Fibroblast of skin of scalp (primary cell): ENCODE measurements at regions not wholly inside any gene's neighbourhood (a gene's known extent, or its start where the extent isn't known, plus 50 kb on each side); places are given as distances from the start of the nearest gene placed in this dataset.
A peak's percentile ranks its signal among the peaks of the same experiment; 100 is the strongest.
"Not testable (repeated sequence)": the region's sequence is repeated elsewhere in the genome, so short reads cannot be mapped to it uniquely, and the experiment has no call there.

ENCODE experiments used
- DNase-seq: peaks from one replicate; pipeline ENCODE4 v3.0.0-alpha.2; 2013

- DNase-seq, result not testable (repeated sequence)
These were observed 182.4 kb downstream of the PRELID2 start for GRCh38 chr5:145652700-145653099.

GRCh38 chr5:145647137-145647536 is 188.0 kb downstream of the PRELID2 start:
- peak; percentile 9 for DNase-seq

- DNase-seq, result not testable (repeated sequence)
These were observed 191.9 kb downstream of the PRELID2 start for GRCh38 chr5:145643214-145643613.

- no peak for DNase-seq
These were observed 197.7 kb downstream of the PRELID2 start for GRCh38 chr5:145637396-145637795.

GRCh38 chr5:145636371-145636770 is 198.8 kb downstream of the PRELID2 start:
- no peak for DNase-seq

- DNase-seq, result no peak
These were observed 201.7 kb downstream of the PRELID2 start for GRCh38 chr5:145633474-145633873.

- DNase-seq, result no peak
These were observed 202.4 kb downstream of the PRELID2 start for GRCh38 chr5:145632701-145633100.

GRCh38 chr5:145629047-145629446 is 206.1 kb downstream of the PRELID2 start:
- no peak for DNase-seq

- DNase-seq, result no peak
These were observed 206.6 kb downstream of the PRELID2 start for GRCh38 chr5:145628525-145628924.

- no peak for DNase-seq
These were observed 215.3 kb downstream of the PRELID2 start for GRCh38 chr5:145619806-145620310.

GRCh38 chr5:145616739-145617138 is 218.4 kb downstream of the PRELID2 start:
- not testable (repeated sequence) for DNase-seq

- no peak for DNase-seq
These were observed 236.2 kb downstream of the PRELID2 start for GRCh38 chr5:145598983-145599382.

GRCh38 chr5:145598184-145598583 is 237.0 kb downstream of the PRELID2 start:
- no peak for DNase-seq

- peak; percentile 11 for DNase-seq
These were observed 243.6 kb downstream of the PRELID2 start for GRCh38 chr5:145591578-145591977.

- no peak for DNase-seq
These were observed 246.1 kb downstream of the PRELID2 start for GRCh38 chr5:145589063-145589462.

GRCh38 chr5:145588558-145588957 is 246.6 kb downstream of the PRELID2 start:
- DNase-seq, result no peak

GRCh38 chr5:145588113-145588512 is 247.0 kb downstream of the PRELID2 start:
- DNase-seq, result no peak

- peak; percentile 65 for DNase-seq
These were observed 247.4 kb downstream of the PRELID2 start for GRCh38 chr5:145587710-145588109.

GRCh38 chr5:145587308-145587672 is 247.9 kb downstream of the PRELID2 start:
- DNase-seq, result no peak

GRCh38 chr5:145586661-145587307 is 248.4 kb downstream of the PRELID2 start:
- no peak for DNase-seq

- no peak for DNase-seq
These were observed 249.5 kb downstream of the PRELID2 start for GRCh38 chr5:145585443-145586148.

GRCh38 chr5:145579301-145579700 is 255.8 kb downstream of the PRELID2 start:
- DNase-seq, result no peak

GRCh38 chr5:145574889-145575573 is 260.1 kb downstream of the PRELID2 start:
- DNase-seq, result no peak

- no peak for DNase-seq
These were observed 266.6 kb downstream of the PRELID2 start for GRCh38 chr5:145568581-145568980.
